ENCODE measurements at regions not wholly inside any gene's neighbourhood (a gene's known extent, or its start where the extent isn't known, plus 50 kb on each side); places are given as distances from the start of the nearest gene placed in this dataset.

GRCh38 chr2:43034242-43034619, 192.2 kb downstream of the ZFP36L2 start:
- Histone ChIP-seq H3K4me3 (ENCODE audit: low read depth, low read length) (no peak overlapping the region), H3K27me3 (ENCODE audit: control insufficient read depth, insufficient read depth, low read length) (no peaks in the 10 kb centered on the region), H3K36me3 (ENCODE audit: control insufficient read depth, insufficient read depth, low read length) (no peaks in the 10 kb centered on the region)
- TF ChIP-seq CTCF (IDR thresholded peaks at IDR 0.05; ENCODE audit: insufficient read depth, low read length, poor library complexity, severe bottlenecking), result no peak
- no peak for DNase-seq (ENCODE audit: low read depth)

GRCh38 chr2:43033466-43034241, 192.8 kb downstream of the ZFP36L2 start:
- no peak overlapping the region for H3K4me3 ChIP-seq (ENCODE audit: low read depth, low read length)
- TF ChIP-seq CTCF (IDR thresholded peaks at IDR 0.05; ENCODE audit: insufficient read depth, low read length, poor library complexity, severe bottlenecking), result no peak
- no peak for DNase-seq (ENCODE audit: low read depth)
- H3K27me3 ChIP-seq (ENCODE audit: control insufficient read depth, insufficient read depth, low read length), result no peaks in the 10 kb centered on the region
- no peaks in the 10 kb centered on the region for H3K36me3 ChIP-seq (ENCODE audit: control insufficient read depth, insufficient read depth, low read length)

GRCh38 chr2:43033016-43033270, 193.5 kb downstream of the ZFP36L2 start:
- H3K27me3 ChIP-seq (ENCODE audit: control insufficient read depth, insufficient read depth, low read length), result no peaks in the 10 kb centered on the region
- H3K4me3 ChIP-seq (ENCODE audit: low read depth, low read length), result no peak overlapping the region
- TF ChIP-seq CTCF (IDR thresholded peaks at IDR 0.05; ENCODE audit: insufficient read depth, low read length, poor library complexity, severe bottlenecking), result no peak
- H3K36me3 ChIP-seq (ENCODE audit: control insufficient read depth, insufficient read depth, low read length), result no peaks in the 10 kb centered on the region
- DNase-seq (ENCODE audit: low read depth), result no peak

- H3K4me3 ChIP-seq (ENCODE audit: low read depth, low read length), result no peak overlapping the region
- DNase-seq (ENCODE audit: low read depth), result no peak
- H3K27me3 ChIP-seq (ENCODE audit: control insufficient read depth, insufficient read depth, low read length), result no peaks in the 10 kb centered on the region
- H3K36me3 ChIP-seq (ENCODE audit: control insufficient read depth, insufficient read depth, low read length), result no peaks in the 10 kb centered on the region
- no peak for TF ChIP-seq CTCF (IDR thresholded peaks at IDR 0.05; ENCODE audit: insufficient read depth, low read length, poor library complexity, severe bottlenecking)
Observed at GRCh38 chr2:43032213-43033015, 194.0 kb downstream of the ZFP36L2 start.

GRCh38 chr2:43031471-43032212, 194.8 kb downstream of the ZFP36L2 start:
- no peak for DNase-seq (ENCODE audit: low read depth)
- TF ChIP-seq CTCF (IDR thresholded peaks at IDR 0.05; ENCODE audit: insufficient read depth, low read length, poor library complexity, severe bottlenecking), result no peak
- no peaks in the 10 kb centered on the region for H3K27me3 ChIP-seq (ENCODE audit: control insufficient read depth, insufficient read depth, low read length)
- no peak overlapping the region for H3K4me3 ChIP-seq (ENCODE audit: low read depth, low read length)
- H3K36me3 ChIP-seq (ENCODE audit: control insufficient read depth, insufficient read depth, low read length), result no peaks in the 10 kb centered on the region
